Omental fat pad (tissue), 3 donors: ENCODE measurements at regions not wholly inside any gene's neighbourhood (a gene's known extent, or its start where the extent isn't known, plus 50 kb on each side); places are given as distances from the start of the nearest gene placed in this dataset.
A peak's percentile ranks its signal among the peaks of the same experiment; 100 is the strongest.
"Not testable (repeated sequence)": the region's sequence is repeated elsewhere in the genome, so short reads cannot be mapped to it uniquely, and the experiment has no call there.

Source experiments
- ATAC-seq: fragments of 150-250 bp; one replicate; pipeline ENCODE4 v1.9.1; 2016; ENCODE audit warnings: mild to moderate bottlenecking, moderate library complexity; ENCODE audit not compliant: low FRiP score
- DNase-seq: peaks from one replicate; pipeline ENCODE4 v3.0.0-alpha.2; 2019; ENCODE audit warnings: low spot score
- CTCF ChIP-seq, 3 donors: fragments of 450-650 bp; IDR thresholded peaks; one replicate each; pipeline ENCODE4 v1.5.1; 2016 to 2017; ENCODE audit warnings: antibody characterized with exemption in 3 of 3, mild to moderate bottlenecking in 3 of 3, moderate library complexity in 2 of 3

GRCh38 chr7:68892236-68892635 is 706.0 kb upstream of the AUTS2 start:
- no peak for DNase-seq
- no peak for TF ChIP-seq CTCF (IDR thresholded peaks at IDR 0.05)

GRCh38 chr7:68893411-68893810 is 704.9 kb upstream of the AUTS2 start:
- no peak for TF ChIP-seq CTCF (IDR thresholded peaks at IDR 0.05)
- no peak for ATAC-seq
- no peak for DNase-seq

More at GRCh38 chr7:68892236-68892635, 706.0 kb upstream of the AUTS2 start:
- ATAC-seq = no peak

- not testable (repeated sequence) for ATAC-seq
Measured at GRCh38 chr7:68899156-68899555, 699.1 kb upstream of the AUTS2 start.

GRCh38 chr7:68900096-68900495 is 698.2 kb upstream of the AUTS2 start:
- no peak for TF ChIP-seq CTCF (IDR thresholded peaks at IDR 0.05)
- DNase-seq = no peak
- no peak for ATAC-seq

More at GRCh38 chr7:68899156-68899555, 699.1 kb upstream of the AUTS2 start:
- DNase-seq = not testable (repeated sequence)

GRCh38 chr7:68904630-68905029 is 693.6 kb upstream of the AUTS2 start:
- TF ChIP-seq CTCF (IDR thresholded peaks at IDR 0.05) = no peak
- DNase-seq (no peak), ATAC-seq (peak; percentile 68)

- no peak for TF ChIP-seq CTCF (IDR thresholded peaks at IDR 0.05)
- DNase-seq (no peak), ATAC-seq (no peak)
Measured at GRCh38 chr7:68911754-68912153, 686.5 kb upstream of the AUTS2 start.

- no peak for ATAC-seq
- no peak for DNase-seq
- no peak for TF ChIP-seq CTCF (IDR thresholded peaks at IDR 0.05)
Measured at GRCh38 chr7:68914006-68914405, 684.3 kb upstream of the AUTS2 start.
